ENCODE measurements at regions not wholly inside any gene's neighbourhood (a gene's known extent, or its start where the extent isn't known, plus 50 kb on each side); places are given as distances from the start of the nearest gene placed in this dataset.
A peak's percentile ranks its signal among the peaks of the same experiment; 100 is the strongest.

DNA sequence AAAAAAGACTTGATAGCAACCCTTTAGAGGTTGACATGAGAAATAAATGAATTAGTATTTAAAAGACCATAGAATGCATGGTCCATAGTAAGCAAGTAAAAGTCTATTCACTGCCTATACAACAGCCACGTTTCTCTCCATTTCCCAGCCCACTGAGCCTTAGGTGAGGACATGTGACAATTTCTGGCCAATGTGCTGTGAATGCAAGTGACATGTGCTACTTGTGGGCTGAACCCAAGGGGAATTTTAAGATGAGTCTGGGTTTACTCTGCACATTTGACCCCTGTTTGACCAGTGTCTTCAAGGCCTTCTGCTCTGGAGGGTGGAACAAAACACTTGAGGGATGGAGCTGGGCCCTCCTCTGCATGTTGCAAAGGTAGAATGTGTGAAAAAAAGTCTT, 384.4 kb upstream of the KLF6 start:
- Histone ChIP-seq H3K4me2 (ENCODE audit: insufficient read depth, low read length) (no peak overlapping the region), H3K79me2 (ENCODE audit: insufficient read depth, low read length) (no peaks in the 10 kb centered on the region), H3K4me3 (ENCODE audit: low read depth in 1 of 2, low read length in 2 of 2) (no peak overlapping the region), H3K9me3 (ENCODE audit: insufficient read depth, low read length, severe bottlenecking) (no peaks in the 10 kb centered on the region), H2AFZ (ENCODE audit: low read depth, low read length) (no peak overlapping the region), H3K27me3 (ENCODE audit: insufficient read depth, low read length, poor library complexity) (no peaks in the 10 kb centered on the region), H3K36me3 (ENCODE audit: insufficient read depth, low read length) (no peaks in the 10 kb centered on the region), H3K9ac (ENCODE audit: low read depth, low read length) (no peak overlapping the region), H4K20me1 (ENCODE audit: insufficient read depth, low read length) (no peaks in the 10 kb centered on the region), H3K27ac (ENCODE audit: low read length) (no peak overlapping the region), H3K4me1 (ENCODE audit: insufficient read depth, low read length) (no peaks in the 10 kb centered on the region)
- ATAC-seq (ENCODE audit: insufficient read depth, low read depth) (no peak), DNase-seq (no peak)
- TF ChIP-seq, protein P1, sequence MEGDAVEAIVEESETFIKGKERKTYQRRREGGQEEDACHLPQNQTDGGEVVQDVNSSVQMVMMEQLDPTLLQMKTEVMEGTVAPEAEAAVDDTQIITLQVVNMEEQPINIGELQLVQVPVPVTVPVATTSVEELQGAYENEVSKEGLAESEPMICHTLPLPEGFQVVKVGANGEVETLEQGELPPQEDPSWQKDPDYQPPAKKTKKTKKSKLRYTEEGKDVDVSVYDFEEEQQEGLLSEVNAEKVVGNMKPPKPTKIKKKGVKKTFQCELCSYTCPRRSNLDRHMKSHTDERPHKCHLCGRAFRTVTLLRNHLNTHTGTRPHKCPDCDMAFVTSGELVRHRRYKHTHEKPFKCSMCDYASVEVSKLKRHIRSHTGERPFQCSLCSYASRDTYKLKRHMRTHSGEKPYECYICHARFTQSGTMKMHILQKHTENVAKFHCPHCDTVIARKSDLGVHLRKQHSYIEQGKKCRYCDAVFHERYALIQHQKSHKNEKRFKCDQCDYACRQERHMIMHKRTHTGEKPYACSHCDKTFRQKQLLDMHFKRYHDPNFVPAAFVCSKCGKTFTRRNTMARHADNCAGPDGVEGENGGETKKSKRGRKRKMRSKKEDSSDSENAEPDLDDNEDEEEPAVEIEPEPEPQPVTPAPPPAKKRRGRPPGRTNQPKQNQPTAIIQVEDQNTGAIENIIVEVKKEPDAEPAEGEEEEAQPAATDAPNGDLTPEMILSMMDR (IDR thresholded peaks at IDR 0.05; ENCODE audit: borderline replicate concordance, extremely low read depth, low read length, poor library complexity, severe bottlenecking) = no peak
- no peak for TF ChIP-seq EZH2 (IDR thresholded peaks at IDR 0.05; ENCODE audit: borderline replicate concordance, low read depth, low read length, severe bottlenecking)

DNA sequence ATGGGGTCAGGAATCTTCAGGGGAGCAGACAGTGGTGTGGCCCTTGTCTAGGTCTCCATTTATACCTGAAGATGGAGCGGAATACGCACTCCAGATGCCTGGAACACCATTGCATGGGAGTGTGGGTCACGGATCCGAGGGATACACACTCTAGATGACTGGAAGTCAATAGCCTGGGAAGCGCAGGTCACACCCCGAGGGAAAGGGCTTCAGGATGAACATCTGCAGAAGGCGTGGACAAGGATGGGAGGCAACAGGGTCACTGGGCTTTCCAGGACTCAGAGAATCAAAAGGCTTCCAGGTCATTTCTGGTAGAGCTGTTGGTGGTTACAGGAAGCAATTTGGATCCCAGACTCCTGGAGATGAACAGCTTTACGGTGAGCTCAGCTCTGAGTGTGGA, 382.2 kb upstream of the KLF6 start:
- Histone ChIP-seq H3K4me1 (ENCODE audit: insufficient read depth, low read length) (no peaks in the 10 kb centered on the region), H3K36me3 (ENCODE audit: insufficient read depth, low read length) (no peaks in the 10 kb centered on the region)
- DNase-seq = no peak

GRCh38 chr10:4162571-4163286, 377.7 kb upstream of the KLF6 start:
- DNase-seq = no peak
- no peaks in the 10 kb centered on the region for H3K9me3 ChIP-seq (ENCODE audit: insufficient read depth, low read length, severe bottlenecking)
- H3K4me2 ChIP-seq (ENCODE audit: insufficient read depth, low read length) = no peak overlapping the region
- H3K9ac ChIP-seq (ENCODE audit: low read depth, low read length) = no peak overlapping the region
- no peaks in the 10 kb centered on the region for H4K20me1 ChIP-seq (ENCODE audit: insufficient read depth, low read length)
- TF ChIP-seq EZH2 (IDR thresholded peaks at IDR 0.05; ENCODE audit: borderline replicate concordance, low read depth, low read length, severe bottlenecking) = no peak
- TF ChIP-seq, protein P1 (IDR thresholded peaks at IDR 0.05; ENCODE audit: borderline replicate concordance, extremely low read depth, low read length, poor library complexity, severe bottlenecking) = no peak
- H3K27me3 ChIP-seq (ENCODE audit: insufficient read depth, low read length, poor library complexity) = no peaks in the 10 kb centered on the region
- no peak for ATAC-seq (ENCODE audit: insufficient read depth, low read depth)
- peak overlapping the region; percentile 21; the same call in 1 of the 2 replicates for H2AFZ ChIP-seq (ENCODE audit: low read depth, low read length)
- H3K4me1 ChIP-seq (ENCODE audit: insufficient read depth, low read length) = no peaks in the 10 kb centered on the region
- H3K36me3 ChIP-seq (ENCODE audit: insufficient read depth, low read length) = no peaks in the 10 kb centered on the region
- no peaks in the 10 kb centered on the region for H3K79me2 ChIP-seq (ENCODE audit: insufficient read depth, low read length)
- no peak overlapping the region for H3K4me3 ChIP-seq (ENCODE audit: low read depth in 1 of 2, low read length in 2 of 2)
- no peak overlapping the region for H3K27ac ChIP-seq (ENCODE audit: low read length)

More for the DNA sequence above, 382.2 kb upstream of the KLF6 start:
- Histone ChIP-seq H2AFZ (ENCODE audit: low read depth, low read length) (no peak overlapping the region), H4K20me1 (ENCODE audit: insufficient read depth, low read length) (no peaks in the 10 kb centered on the region), H3K4me2 (ENCODE audit: insufficient read depth, low read length) (no peak overlapping the region), H3K27me3 (ENCODE audit: insufficient read depth, low read length, poor library complexity) (no peaks in the 10 kb centered on the region), H3K9me3 (ENCODE audit: insufficient read depth, low read length, severe bottlenecking) (no peaks in the 10 kb centered on the region), H3K4me3 (ENCODE audit: low read depth in 1 of 2, low read length in 2 of 2) (no peak overlapping the region), H3K27ac (ENCODE audit: low read length) (no peak overlapping the region), H3K79me2 (ENCODE audit: insufficient read depth, low read length) (no peaks in the 10 kb centered on the region), H3K9ac (ENCODE audit: low read depth, low read length) (no peak overlapping the region)
- no peak for ATAC-seq (ENCODE audit: insufficient read depth, low read depth)
- no peak for TF ChIP-seq EZH2 (IDR thresholded peaks at IDR 0.05; ENCODE audit: borderline replicate concordance, low read depth, low read length, severe bottlenecking)
- TF ChIP-seq, protein P1 (IDR thresholded peaks at IDR 0.05; ENCODE audit: borderline replicate concordance, extremely low read depth, low read length, poor library complexity, severe bottlenecking) = no peak

Measured in DND-41 (cell line).